BLaER1 treated with 17β-estradiol and CSF1 and Interleukin-3, amounts not matched to agents 10 nM and 100 nM (cell line): ENCODE measurements at regions not wholly inside any gene's neighbourhood (a gene's known extent, or its start where the extent isn't known, plus 50 kb on each side); places are given as distances from the start of the nearest gene placed in this dataset.
"Not testable (repeated sequence)": the region's sequence is repeated elsewhere in the genome, so short reads cannot be mapped to it uniquely, and the experiment has no call there.

Experiments
- H3K27ac ChIP-seq, 11 experiments: shearing (Covaris generic); formaldehyde crosslinking; 2 replicates each; pipeline ENCODE4 v1.8.1; 2022
- H3K27me3 ChIP-seq, 11 experiments: shearing (Covaris generic); formaldehyde crosslinking; 2 replicates each; pipeline ENCODE4 v1.8.1; 2022
- H3K36me3 ChIP-seq, 11 experiments: shearing (Covaris generic); formaldehyde crosslinking; 2 replicates each; pipeline ENCODE4 v1.8.1; 2022
- H3K4me1 ChIP-seq, 10 experiments: shearing (Covaris generic); formaldehyde crosslinking; 2 replicates each; pipeline ENCODE4 v1.8.1; 2022
- H3K4me2 ChIP-seq, 11 experiments: shearing (Covaris generic); formaldehyde crosslinking; 2 replicates each; pipeline ENCODE4 v1.8.1; 2022
- H3K4me3 ChIP-seq, 10 experiments: shearing (Covaris generic); formaldehyde crosslinking; 2 replicates each; pipeline ENCODE4 v1.8.1; 2022
- H3K9ac ChIP-seq, 11 experiments: shearing (Covaris generic); formaldehyde crosslinking; 2 replicates each; pipeline ENCODE4 v1.8.1; 2022
- H3K9me3 ChIP-seq, 11 experiments: shearing (Covaris generic); formaldehyde crosslinking; replicated peaks in 1 of 11; 2 replicates each; pipeline ENCODE4 v1.8.1; 2022
- H4K20me1 ChIP-seq, 11 experiments: shearing (Covaris generic); formaldehyde crosslinking; 2 replicates each; pipeline ENCODE4 v1.8.1; 2022
- Cebpa-rat ChIP-seq, 11 experiments: shearing (Covaris generic); IDR thresholded peaks; 2 replicates each; pipeline ENCODE4 v1.8.1; 2022

DNA sequence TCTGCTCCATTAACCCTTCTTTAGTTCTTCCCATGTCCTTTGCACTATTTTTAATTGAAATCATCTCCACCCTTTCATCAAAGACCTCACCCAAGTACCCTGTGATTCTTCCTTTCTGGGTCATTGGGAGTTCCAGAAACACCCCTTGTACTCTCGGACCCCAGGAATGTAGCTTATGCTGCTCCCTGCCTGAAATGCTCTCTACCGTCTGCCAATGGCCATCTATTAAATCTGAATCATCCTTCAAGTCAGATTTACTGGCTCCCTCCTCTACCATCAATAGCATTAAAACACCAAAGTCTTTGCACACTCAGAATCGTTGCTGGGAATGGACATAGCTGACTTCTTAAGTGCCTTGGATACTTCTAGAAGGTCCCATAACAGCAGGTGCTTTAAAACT is 73.2 kb upstream of the GADD45A start:
- no peaks in the 10 kb centered on the region for H3K36me3 ChIP-seq
- H4K20me1 ChIP-seq = no peaks in the 10 kb centered on the region
- H3K27me3 ChIP-seq = no peaks in the 10 kb centered on the region
- no peak overlapping the region for H3K9ac ChIP-seq
- TF ChIP-seq Cebpa-rat (IDR thresholded peaks at IDR 0.05) = no peak
- no peak overlapping the region for H3K4me3 ChIP-seq
- H3K27ac ChIP-seq = no peak overlapping the region
- peaks cover 0 to 26% (median 10%) of the 10 kb centered on the region in 11 experiments; a peak in 14 of 22 replicates for H3K9me3 ChIP-seq
- peak overlapping the region in 10 of 11 experiments; percentile 31 to 60 (median 41); a peak in 17 of 22 replicates for H3K4me2 ChIP-seq
- H3K4me1 ChIP-seq = peaks cover 16 to 52% (median 24%) of the 10 kb centered on the region in 10 experiments

DNA sequence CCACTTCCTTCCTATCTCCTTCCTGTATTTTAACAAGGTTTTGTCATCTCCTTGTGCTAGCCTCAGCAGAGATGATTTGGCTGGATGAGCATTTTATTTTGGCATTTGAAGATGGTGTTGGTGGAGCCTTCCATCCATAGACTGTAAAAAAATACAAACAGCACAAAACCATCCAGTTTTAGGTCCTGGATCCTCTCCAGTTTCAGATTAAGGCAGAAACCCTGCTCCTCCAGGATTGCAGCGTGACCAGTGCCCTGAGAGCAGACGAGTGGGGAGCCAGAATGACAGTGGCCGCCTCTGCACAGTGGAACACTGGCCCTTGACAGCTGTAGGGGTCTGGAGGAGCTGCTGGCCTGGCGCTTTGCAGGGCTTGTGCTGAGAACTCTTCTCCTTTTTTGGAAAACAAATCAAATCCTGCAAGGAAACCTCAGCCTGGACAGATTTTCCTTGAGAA is 72.2 kb upstream of the GADD45A start:
- H3K4me3 ChIP-seq = no peak overlapping the region
- peak overlapping the region; percentile 39 to 70 (median 62) for H3K4me2 ChIP-seq
- TF ChIP-seq Cebpa-rat (IDR thresholded peaks at IDR 0.05) = no peak
- H3K27ac ChIP-seq = peak overlapping the region in 1 of 11 experiments; percentile 43; a peak in 1 of 22 replicates
- no peaks in the 10 kb centered on the region for H4K20me1 ChIP-seq
- no peaks in the 10 kb centered on the region for H3K36me3 ChIP-seq
- H3K9ac ChIP-seq = no peak overlapping the region; a peak in 1 of 22 replicates
- no peaks in the 10 kb centered on the region for H3K27me3 ChIP-seq
- peaks cover 16 to 52% (median 24%) of the 10 kb centered on the region in 10 experiments for H3K4me1 ChIP-seq
- peaks cover 0 to 26% (median 10%) of the 10 kb centered on the region in 11 experiments; a peak in 14 of 22 replicates for H3K9me3 ChIP-seq

DNA sequence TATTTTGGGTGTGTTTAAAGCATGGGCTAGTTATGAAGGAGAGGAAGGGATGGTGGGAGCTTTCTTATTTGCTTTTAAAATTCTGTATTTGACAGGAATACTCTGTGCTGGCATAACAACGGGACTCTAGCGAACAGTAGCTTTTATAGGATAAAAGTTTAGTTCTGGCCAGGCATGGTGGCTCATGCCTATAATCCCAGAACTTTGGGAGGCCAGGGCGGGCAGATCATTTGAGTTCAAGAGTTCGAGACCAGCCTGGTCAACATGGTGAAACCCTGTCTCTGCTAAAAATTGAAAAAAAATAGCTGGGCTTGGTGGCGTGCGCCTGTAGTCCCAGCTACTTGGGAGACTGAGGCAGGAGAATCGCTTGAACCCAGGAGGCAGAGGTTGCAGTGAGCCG is 71.5 kb upstream of the GADD45A start:
- Histone ChIP-seq H3K4me1 (peaks cover 16 to 50% (median 23%) of the 10 kb centered on the region in 10 experiments), H3K9me3 (peaks cover 0 to 26% (median 10%) of the 10 kb centered on the region in 11 experiments; a peak in 14 of 22 replicates), H3K27ac (peak overlapping the region in 1 of 11 experiments; percentile 43; a peak in 1 of 22 replicates), H3K4me2 (peak overlapping the region in 4 of 11 experiments; percentile 64 to 70 (median 68); a peak in 6 of 22 replicates)
- H4K20me1 ChIP-seq, H3K36me3 ChIP-seq, H3K27me3 ChIP-seq, H3K9ac ChIP-seq, H3K4me3 ChIP-seq: not testable (repeated sequence)

DNA sequence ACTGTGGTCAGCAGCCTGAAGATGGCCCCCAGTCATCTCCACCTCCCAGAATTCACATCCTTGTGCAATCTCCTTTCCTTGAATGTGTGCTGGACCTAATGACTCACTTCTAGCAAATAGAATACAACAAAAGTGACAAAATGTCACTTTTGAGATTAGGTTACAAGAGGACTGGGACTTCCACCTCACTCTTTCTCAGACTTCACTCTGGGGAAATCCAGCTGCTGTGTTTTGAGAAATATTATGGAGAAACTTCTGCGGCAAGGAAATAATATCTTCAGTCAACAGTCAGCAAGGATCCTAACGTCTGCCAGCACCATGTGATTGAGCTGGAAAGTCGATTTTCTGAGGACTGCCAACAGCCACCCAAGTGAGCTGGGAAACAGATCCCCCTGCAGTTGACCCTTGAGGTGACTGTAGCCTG is 70.5 kb upstream of the GADD45A start:
- Histone ChIP-seq H3K9me3 (peaks cover 0 to 26% (median 10%) of the 10 kb centered on the region in 11 experiments; a peak in 14 of 22 replicates), H3K4me1 (peaks cover 16 to 46% (median 20%) of the 10 kb centered on the region in 10 experiments), H4K20me1 (no peaks in the 10 kb centered on the region), H3K9ac (no peak overlapping the region), H3K36me3 (no peaks in the 10 kb centered on the region), H3K4me3 (no peak overlapping the region), H3K27me3 (no peaks in the 10 kb centered on the region), H3K27ac (peak overlapping the region in 1 of 11 experiments; percentile 38; a peak in 1 of 22 replicates), H3K4me2 (peak overlapping the region in 3 of 11 experiments; percentile 64 to 70 (median 70); a peak in 6 of 22 replicates)
- TF ChIP-seq Cebpa-rat (IDR thresholded peaks at IDR 0.05) = no peak

DNA sequence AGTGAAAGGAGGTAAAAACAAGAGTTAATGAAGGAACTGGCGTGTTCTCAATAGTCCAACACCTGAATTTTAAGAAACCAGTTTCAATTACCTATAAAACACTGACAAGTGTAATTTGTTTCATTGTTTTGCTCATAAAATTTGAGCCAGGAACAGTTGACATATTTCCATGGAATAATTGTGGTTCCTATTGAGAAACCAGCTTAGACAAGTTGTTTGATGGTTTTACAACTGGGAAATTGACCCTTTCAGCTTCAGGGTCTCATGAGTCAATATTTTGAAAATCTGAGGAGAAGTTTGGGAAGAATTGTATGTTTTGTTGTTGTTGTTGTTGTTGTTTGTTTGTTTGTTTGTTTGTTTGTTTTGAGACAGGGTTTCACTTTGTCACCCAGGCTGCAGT is 69.1 kb upstream of the GADD45A start:
- no peak overlapping the region for H3K9ac ChIP-seq
- no peak overlapping the region for H3K27ac ChIP-seq
- peaks cover 0 to 12% (median 2%) of the 10 kb centered on the region in 11 experiments; a peak in 9 of 22 replicates for H3K9me3 ChIP-seq
- H4K20me1 ChIP-seq = no peaks in the 10 kb centered on the region
- H3K4me1 ChIP-seq = peaks cover 13 to 38% (median 20%) of the 10 kb centered on the region in 10 experiments
- H3K4me3 ChIP-seq = no peak overlapping the region
- no peaks in the 10 kb centered on the region for H3K36me3 ChIP-seq
- no peak overlapping the region for H3K4me2 ChIP-seq
- no peaks in the 10 kb centered on the region for H3K27me3 ChIP-seq
- TF ChIP-seq Cebpa-rat (IDR thresholded peaks at IDR 0.05) = no peak

DNA sequence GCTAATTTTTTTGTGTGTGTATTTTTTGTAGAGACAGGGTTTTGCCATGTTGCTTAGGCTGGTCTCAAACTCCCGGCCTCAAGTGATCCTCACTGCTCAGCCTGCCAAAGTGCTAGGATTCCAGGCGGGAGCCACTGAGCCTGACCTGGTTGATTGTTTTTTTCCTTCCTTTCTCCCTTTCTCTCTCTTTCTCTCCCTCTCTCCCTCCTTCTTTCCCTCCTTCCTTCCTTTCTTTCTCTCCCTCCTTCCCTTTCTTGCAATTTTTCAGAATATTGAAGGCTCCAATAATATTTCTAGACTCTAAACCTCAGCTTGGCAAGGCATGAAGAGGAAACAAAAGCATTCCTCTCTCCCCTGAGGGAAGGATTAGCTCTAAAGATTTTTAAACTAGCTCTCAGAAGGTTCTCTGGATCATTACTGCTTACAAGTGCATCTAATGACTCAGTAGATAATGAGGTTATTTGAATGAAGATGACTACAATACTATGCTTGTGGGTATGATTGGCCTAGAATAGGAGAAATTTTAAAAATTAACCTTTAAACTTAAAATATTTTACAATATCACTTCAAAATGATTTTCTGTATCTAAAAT is 68.5 kb upstream of the GADD45A start:
- no peak overlapping the region for H3K27ac ChIP-seq

DNA sequence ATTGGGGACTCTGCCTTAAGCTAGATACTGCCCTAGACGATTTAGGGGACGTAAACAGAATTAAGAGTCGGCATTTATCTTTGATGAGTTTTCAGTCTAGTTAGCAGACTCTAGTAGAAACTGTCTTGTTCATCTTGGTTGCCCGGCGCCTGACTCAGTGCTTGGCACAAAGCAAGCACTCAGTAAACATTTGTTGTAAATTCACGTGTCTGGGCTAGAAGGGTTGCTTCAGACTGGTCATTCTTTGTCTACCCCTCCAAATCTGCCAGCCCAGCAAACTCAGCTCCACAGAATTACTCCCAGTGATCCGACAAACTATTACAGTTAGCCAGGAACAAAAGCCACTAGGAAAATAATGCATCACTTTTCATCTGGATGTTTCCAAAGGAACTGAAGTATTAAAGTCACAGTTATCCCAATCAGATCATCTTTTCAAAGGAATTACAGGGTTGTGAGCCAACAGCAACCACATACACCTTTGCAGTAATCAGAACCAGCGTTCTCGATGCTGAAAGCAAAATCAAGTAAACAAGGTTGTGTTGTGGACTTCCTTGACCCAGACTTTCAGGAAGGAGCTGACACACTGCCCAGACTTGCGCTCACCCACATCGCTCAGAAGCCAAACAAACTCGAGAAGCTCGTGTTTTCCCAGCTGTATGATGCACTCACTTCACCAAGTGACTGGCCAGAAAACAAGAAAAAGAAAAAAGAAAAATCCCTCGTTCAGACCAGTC is 66.5 kb upstream of the GADD45A start:
- no peak for TF ChIP-seq Cebpa-rat (IDR thresholded peaks at IDR 0.05)
- Histone ChIP-seq H3K4me1 (peaks cover 0 to 15% (median 0%) of the 10 kb centered on the region in 10 experiments; a peak in 6 of 20 replicates), H4K20me1 (no peaks in the 10 kb centered on the region), H3K27ac (no peak overlapping the region), H3K4me2 (no peak overlapping the region), H3K4me3 (no peak overlapping the region), H3K9ac (no peak overlapping the region), H3K27me3 (no peaks in the 10 kb centered on the region), H3K36me3 (no peaks in the 10 kb centered on the region), H3K9me3 (peaks cover 0 to 5% (median 0%) of the 10 kb centered on the region in 11 experiments; a peak in 1 of 22 replicates)

More for the DNA sequence above, 68.5 kb upstream of the GADD45A start:
- Histone ChIP-seq H4K20me1 (no peaks in the 10 kb centered on the region), H3K4me2 (no peak overlapping the region), H3K9me3 (peaks cover 0 to 6% (median 0%) of the 10 kb centered on the region in 11 experiments; a peak in 2 of 22 replicates), H3K4me1 (peaks cover 13 to 32% (median 16%) of the 10 kb centered on the region in 10 experiments), H3K4me3 (no peak overlapping the region), H3K36me3 (no peaks in the 10 kb centered on the region), H3K9ac (no peak overlapping the region), H3K27me3 (no peaks in the 10 kb centered on the region)
- TF ChIP-seq Cebpa-rat (IDR thresholded peaks at IDR 0.05) = no peak

DNA sequence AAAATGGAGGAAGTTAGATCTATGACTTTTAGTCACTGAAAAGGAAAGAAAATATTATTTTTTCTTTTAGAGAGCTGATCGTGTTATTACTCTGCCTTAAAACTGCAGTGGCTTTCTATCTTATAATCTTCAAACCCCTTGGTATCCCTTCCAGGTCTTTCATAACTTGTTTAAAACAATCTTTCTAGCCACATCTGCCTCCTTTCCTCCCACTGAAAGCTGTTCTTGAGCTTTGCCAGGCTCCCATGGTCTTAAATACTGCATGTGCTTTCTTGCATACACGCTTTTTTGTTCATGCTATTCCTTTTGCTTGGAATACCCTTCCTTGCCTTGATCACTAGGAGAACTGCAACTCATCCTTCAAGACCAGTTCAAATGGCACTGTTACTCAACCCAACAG is 65.9 kb upstream of the GADD45A start:
- H3K27ac ChIP-seq = no peak overlapping the region
- no peak for TF ChIP-seq Cebpa-rat (IDR thresholded peaks at IDR 0.05)
- no peak overlapping the region for H3K4me2 ChIP-seq
- peaks cover 0 to 5% (median 0%) of the 10 kb centered on the region in 11 experiments; a peak in 1 of 22 replicates for H3K9me3 ChIP-seq
- H3K27me3 ChIP-seq = no peaks in the 10 kb centered on the region
- no peaks in the 10 kb centered on the region for H4K20me1 ChIP-seq
- H3K4me3 ChIP-seq = no peak overlapping the region
- H3K4me1 ChIP-seq = peaks cover 0 to 9% (median 0%) of the 10 kb centered on the region in 10 experiments; a peak in 6 of 20 replicates
- no peaks in the 10 kb centered on the region for H3K36me3 ChIP-seq
- H3K9ac ChIP-seq = no peak overlapping the region

DNA sequence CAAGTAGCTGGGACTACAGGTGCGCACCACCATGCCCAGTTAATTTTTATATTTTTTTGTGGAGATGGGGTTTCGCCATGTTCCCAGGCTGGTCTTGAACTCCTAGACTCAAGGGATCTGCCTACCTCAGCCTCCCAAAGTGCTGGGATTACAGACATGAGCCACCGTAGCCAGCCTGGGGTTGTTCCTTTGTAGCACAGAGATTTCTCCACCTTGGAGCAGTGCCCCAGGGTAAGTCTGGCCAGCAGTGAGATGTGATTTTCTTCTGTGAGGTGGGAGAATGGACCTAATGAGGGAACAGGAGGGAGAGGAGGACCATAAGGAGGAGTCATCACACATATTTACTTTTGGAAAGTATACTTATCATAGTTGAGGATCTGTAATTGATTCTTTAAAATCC is 61.1 kb upstream of the GADD45A start:
- no peaks in the 10 kb centered on the region for H3K36me3 ChIP-seq
- H3K9ac ChIP-seq = no peak overlapping the region
- no peaks in the 10 kb centered on the region for H3K4me1 ChIP-seq
- H3K4me2 ChIP-seq = no peak overlapping the region
- no peak for TF ChIP-seq Cebpa-rat (IDR thresholded peaks at IDR 0.05)
- H3K27me3 ChIP-seq = no peaks in the 10 kb centered on the region
- no peak overlapping the region for H3K4me3 ChIP-seq
- no peak overlapping the region for H3K27ac ChIP-seq
- H3K9me3 ChIP-seq = peaks cover 0 to 17% (median 0%) of the 10 kb centered on the region in 11 experiments; a peak in 4 of 22 replicates
- no peaks in the 10 kb centered on the region for H4K20me1 ChIP-seq
